ENCODE measurements at regions not wholly inside any gene's neighbourhood (a gene's known extent, or its start where the extent isn't known, plus 50 kb on each side); places are given as distances from the start of the nearest gene placed in this dataset.

- TF ChIP-seq CTCF (conservative IDR thresholded peaks at IDR 0.05; ENCODE audit: low read length) = no peak
- H3K4me3 ChIP-seq (ENCODE audit: low read length) = no peak overlapping the region
- no peak for DNase-seq (ENCODE audit: low read depth)
Measured at GRCh38 chrX:143095321-143095720, 69.6 kb downstream of the SPANXN4 start.

GRCh38 chrX:143094417-143095023 is 68.8 kb downstream of the SPANXN4 start:
- DNase-seq (ENCODE audit: low read depth) = no peak
- H3K4me3 ChIP-seq (ENCODE audit: low read length) = no peak overlapping the region
- TF ChIP-seq CTCF (conservative IDR thresholded peaks at IDR 0.05; ENCODE audit: low read length) = no peak
